Cardiac fibroblast (primary cell): ENCODE measurements at regions not wholly inside any gene's neighbourhood (a gene's known extent, or its start where the extent isn't known, plus 50 kb on each side); places are given as distances from the start of the nearest gene placed in this dataset.
"Not testable (repeated sequence)": the region's sequence is repeated elsewhere in the genome, so short reads cannot be mapped to it uniquely, and the experiment has no call there.

Experiments used
- DNase-seq, 2 donors: peaks; one replicate each; pipeline versions ENCODE4 v3.0.0 to v3.0.0-alpha.2; 2010; ENCODE audit warnings: low read depth in 2 of 2
- H3K4me3 ChIP-seq, 2 donors: replicated peaks in 1 of 2; 1 replicate in 1 of 2; 2 replicates in 1 of 2; pipeline ENCODE4 v1.5.1; 2011; ENCODE audit warnings: low read depth in 2 of 2, low read length in 2 of 2, mild to moderate bottlenecking in 2 of 2, moderate library complexity in 1 of 2
- TF ChIP-seq, protein P1 (sequence below): IDR thresholded peaks from one replicate; pipeline ENCODE4 v1.5.1; 2011; ENCODE audit warnings: low read depth, mild to moderate bottlenecking, low read length, inconsistent platforms

DNA sequence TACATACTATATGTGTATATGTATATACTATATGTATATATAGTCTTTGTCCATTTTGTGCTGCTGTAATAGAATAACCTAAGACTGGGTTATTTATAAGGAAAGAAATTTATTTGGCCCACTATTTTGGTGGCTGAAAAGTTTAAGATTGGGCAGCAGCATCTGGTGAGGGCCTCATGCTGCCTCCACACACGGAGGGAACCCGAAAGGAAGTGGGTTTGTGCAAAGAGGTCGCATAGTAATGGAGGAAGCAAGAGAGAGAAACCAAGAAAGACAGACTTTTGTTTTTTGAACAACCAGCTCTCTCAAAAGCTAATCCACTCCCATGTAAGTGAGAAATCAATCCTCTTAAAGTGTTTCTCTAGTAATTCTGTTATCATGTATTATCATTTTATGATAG, 1147.3 kb downstream of the NCAM2 start:
- TF ChIP-seq, protein P1, sequence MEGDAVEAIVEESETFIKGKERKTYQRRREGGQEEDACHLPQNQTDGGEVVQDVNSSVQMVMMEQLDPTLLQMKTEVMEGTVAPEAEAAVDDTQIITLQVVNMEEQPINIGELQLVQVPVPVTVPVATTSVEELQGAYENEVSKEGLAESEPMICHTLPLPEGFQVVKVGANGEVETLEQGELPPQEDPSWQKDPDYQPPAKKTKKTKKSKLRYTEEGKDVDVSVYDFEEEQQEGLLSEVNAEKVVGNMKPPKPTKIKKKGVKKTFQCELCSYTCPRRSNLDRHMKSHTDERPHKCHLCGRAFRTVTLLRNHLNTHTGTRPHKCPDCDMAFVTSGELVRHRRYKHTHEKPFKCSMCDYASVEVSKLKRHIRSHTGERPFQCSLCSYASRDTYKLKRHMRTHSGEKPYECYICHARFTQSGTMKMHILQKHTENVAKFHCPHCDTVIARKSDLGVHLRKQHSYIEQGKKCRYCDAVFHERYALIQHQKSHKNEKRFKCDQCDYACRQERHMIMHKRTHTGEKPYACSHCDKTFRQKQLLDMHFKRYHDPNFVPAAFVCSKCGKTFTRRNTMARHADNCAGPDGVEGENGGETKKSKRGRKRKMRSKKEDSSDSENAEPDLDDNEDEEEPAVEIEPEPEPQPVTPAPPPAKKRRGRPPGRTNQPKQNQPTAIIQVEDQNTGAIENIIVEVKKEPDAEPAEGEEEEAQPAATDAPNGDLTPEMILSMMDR: no peak
- no peak for DNase-seq
- H3K4me3 ChIP-seq: no peak overlapping the region

DNA sequence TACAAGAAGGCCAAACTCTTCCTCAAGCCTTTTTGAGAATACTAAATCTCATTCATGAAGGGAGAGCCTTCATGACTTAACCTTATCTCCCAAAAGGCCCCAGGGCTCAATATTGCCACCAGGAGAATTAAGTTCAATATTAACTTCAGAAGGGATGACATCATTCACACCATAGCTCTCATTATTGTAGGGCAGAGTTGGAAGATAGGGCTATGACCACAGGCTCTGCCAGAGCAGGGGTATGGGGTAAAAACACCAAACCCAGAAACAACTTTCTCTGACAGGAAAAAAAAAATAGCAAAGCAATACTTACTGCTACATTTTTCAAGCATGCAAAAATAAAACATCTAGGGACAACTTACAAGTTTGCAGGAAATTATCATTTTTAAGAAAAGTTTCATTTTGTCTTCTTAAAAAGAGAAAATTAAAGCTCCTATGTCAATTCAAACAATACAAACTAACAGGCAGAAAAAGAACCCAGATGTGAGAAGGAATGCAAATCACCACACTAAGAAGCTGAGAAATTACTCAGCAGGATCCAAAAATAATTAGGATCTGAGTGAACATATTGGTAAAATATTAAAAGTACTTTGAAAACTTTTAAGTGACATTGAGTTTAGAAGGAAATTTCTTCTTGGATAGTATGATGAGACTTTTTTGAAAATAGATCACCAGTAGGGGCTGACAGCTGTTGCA, 1156.5 kb downstream of the NCAM2 start:
- TF ChIP-seq, protein P1: no peak
- no peak overlapping the region for H3K4me3 ChIP-seq
- no peak for DNase-seq

DNA sequence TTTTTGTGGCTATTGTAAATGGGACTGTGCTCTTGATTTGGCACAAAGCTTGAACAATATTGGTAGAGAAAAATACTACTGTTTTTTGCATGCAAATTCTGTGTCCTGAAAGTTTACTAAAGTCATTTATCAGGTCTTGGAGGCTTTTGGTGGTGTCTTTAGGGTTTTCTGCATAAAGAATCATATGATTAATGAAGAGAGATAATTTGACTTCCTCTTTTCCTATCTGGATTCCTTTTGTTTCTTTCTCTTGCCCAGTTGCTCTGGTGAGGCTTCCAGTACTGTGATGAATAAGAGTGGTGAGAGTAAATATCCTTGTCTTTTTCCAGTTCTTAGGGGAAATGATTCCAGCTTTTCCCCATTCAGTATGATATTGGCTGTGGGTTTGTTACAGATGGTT, 1166.7 kb downstream of the NCAM2 start:
- no peak for DNase-seq
- TF ChIP-seq, protein P1: no peak
- H3K4me3 ChIP-seq: no peak overlapping the region

DNA sequence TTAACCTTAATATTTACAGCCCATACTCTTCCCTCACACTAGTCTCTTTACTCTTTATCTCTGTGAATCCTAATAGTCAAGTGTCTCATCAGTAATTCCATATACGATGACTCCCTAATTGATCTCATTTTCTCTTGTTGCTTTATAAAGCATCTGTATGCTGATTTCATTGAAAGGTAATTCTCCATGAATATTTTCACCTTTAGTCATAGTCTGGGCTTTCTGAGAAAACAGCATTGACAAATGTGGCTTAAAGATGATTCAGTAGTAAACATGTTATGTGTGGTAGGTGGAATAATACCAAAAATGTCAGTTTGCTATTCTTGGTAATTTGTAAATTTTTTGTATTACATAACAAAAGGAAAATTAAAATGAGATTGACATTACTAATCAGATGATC, 1176.5 kb downstream of the NCAM2 start:
- no peak overlapping the region for H3K4me3 ChIP-seq
- no peak for DNase-seq
- TF ChIP-seq, protein P1: no peak

DNA sequence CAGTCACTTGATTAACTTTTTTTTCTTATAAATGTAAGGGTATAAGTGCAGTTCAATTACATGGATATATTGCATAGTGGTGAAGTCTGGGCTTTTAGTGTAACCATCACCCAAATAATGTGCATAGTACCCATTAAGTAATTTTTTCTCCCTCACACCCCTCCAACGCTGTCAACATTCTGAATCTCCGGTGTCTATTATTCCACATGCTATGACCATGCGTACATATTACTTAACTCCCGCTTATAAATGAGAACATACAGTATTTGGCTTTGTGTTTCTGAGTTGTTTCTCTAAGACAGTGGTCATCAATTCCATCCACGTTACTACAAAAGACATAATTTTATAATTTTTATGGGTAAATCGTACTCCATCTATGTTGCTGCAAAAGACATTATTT, 1191.1 kb downstream of the NCAM2 start:
- H3K4me3 ChIP-seq: no peak overlapping the region
- TF ChIP-seq, protein P1: no peak
- no peak for DNase-seq

DNA sequence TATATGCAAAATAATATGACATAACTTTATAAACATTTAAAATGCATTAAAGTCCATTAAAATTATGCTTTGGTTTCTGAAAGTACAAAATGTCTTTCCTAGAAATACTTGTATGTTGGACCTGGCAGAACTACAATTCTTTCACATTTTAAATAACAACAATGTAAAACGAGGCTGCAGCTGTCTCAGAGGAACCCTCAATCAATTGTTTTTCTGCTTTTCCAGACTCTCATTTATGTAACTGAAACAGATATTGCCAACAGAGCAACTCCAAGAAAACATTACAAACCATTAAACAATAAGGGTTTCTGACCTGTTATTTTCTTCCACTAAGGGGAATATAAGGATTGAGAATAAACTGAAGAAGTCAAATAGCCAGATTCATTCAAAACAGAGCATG, 1193.4 kb downstream of the NCAM2 start:
- DNase-seq: no peak
- TF ChIP-seq, protein P1: no peak
- no peak overlapping the region for H3K4me3 ChIP-seq

DNA sequence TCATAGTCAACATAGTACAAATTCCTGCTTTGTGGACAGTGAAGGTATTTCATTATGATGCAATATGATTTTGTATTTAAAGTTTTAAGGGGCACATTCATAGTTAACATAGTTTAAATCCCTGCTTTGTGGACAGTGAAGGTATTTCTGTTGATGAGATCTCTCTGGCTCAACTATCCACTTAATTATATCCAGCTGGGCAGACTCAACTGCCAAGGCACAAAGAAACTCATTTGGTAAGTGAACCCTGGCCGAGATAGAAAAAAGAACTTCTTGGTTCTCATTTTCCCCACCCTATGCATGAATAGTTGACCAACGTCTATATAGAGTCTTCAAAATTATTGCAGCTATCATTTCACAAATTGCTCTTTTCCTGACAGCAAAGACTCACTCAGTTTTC, 1194.6 kb downstream of the NCAM2 start:
- H3K4me3 ChIP-seq: no peak overlapping the region
- DNase-seq: no peak
- TF ChIP-seq, protein P1: no peak

DNA sequence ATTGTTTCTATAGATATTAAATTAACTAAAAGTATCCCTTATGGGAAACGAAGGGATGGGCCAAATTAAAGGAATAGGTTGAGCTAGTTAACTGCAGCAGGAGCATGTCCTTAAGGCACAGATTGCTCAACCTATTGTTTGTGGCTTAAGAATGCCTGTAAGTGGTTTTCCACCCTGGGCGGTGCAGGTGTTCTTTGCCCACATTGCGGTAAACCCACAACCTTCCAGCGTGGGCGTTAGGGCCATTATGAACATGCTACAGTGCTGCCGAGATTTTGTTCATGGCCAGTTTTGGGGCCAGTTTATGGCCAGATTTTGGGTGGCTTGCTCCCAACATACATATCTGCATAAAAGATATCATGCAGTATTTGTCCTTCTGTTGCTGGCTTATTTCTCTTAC, 1196.8 kb downstream of the NCAM2 start:
- not testable (repeated sequence) for DNase-seq, H3K4me3 ChIP-seq
